ENCODE measurements at regions not wholly inside any gene's neighbourhood (a gene's known extent, or its start where the extent isn't known, plus 50 kb on each side); places are given as distances from the start of the nearest gene placed in this dataset.

DNA sequence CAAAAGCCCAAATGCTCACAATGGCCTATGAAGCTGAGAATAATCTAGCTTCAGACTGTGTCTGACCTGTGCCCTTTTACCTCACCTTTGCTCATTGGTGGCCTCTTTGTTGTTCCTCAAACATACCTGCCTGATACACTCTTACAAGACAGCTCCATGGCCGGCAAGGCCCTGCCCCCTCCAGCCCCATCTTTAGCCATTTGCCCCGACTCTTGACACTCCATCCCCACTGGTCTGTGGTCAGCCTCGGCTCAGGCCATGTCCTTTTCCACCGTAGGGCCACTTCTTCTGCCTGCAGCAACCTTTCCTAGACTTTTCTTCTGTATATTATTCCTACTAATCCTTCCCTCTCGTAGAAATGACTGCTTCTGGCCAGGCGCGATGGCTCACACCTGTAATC lies 265.2 kb downstream of the RPS24 start:
- TF ChIP-seq, protein P1, sequence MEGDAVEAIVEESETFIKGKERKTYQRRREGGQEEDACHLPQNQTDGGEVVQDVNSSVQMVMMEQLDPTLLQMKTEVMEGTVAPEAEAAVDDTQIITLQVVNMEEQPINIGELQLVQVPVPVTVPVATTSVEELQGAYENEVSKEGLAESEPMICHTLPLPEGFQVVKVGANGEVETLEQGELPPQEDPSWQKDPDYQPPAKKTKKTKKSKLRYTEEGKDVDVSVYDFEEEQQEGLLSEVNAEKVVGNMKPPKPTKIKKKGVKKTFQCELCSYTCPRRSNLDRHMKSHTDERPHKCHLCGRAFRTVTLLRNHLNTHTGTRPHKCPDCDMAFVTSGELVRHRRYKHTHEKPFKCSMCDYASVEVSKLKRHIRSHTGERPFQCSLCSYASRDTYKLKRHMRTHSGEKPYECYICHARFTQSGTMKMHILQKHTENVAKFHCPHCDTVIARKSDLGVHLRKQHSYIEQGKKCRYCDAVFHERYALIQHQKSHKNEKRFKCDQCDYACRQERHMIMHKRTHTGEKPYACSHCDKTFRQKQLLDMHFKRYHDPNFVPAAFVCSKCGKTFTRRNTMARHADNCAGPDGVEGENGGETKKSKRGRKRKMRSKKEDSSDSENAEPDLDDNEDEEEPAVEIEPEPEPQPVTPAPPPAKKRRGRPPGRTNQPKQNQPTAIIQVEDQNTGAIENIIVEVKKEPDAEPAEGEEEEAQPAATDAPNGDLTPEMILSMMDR (IDR thresholded peaks at IDR 0.05) = no peak
- no peak for TF ChIP-seq POLR2A (IDR thresholded peaks at IDR 0.05)

All from thyroid gland (tissue), 4 donors.